Gastroesophageal sphincter (tissue), 3 donors: ENCODE measurements at regions not wholly inside any gene's neighbourhood (a gene's known extent, or its start where the extent isn't known, plus 50 kb on each side); places are given as distances from the start of the nearest gene placed in this dataset.

Experiments
- CTCF ChIP-seq, 4 experiments: fragments of 200-600 bp in 2 of 4; fragments of 450-650 bp in 2 of 4; sonication (generic) in 1 of 4; IDR thresholded peaks; one replicate each; pipeline ENCODE4 v1.5.1; 2017 to 2019; ENCODE audit warnings: antibody characterized with exemption in 4 of 4, mild to moderate bottlenecking in 2 of 4, moderate library complexity in 2 of 4
- POLR2AphosphoS5 ChIP-seq: sonication (generic); formaldehyde crosslinking; IDR thresholded peaks from one replicate; pipeline ENCODE4 v1.6.1; 2017; ENCODE audit warnings: antibody characterized with exemption

DNA sequence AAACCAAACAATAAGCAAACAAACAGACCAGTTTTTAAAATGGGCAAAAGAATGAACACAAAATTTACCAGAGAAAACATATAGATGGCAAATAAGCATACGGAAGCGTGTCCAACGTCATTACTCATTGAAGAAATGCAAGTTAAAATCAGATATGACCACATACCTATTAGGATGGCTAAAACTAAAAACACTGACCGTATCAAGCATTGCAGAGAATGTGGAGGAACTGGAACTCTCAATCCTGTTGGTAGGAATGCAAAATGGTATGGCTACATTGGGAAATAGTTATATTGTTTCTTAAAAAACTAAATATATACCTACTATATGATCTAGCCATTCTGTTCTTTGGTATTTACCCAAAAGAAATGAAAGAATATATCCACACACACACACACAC, 129.4 kb upstream of the ACO1 start:
- TF ChIP-seq CTCF (IDR thresholded peaks at IDR 0.05) (no peak), POLR2AphosphoS5 (no peak)
